ENCODE measurements at regions not wholly inside any gene's neighbourhood (a gene's known extent, or its start where the extent isn't known, plus 50 kb on each side); places are given as distances from the start of the nearest gene placed in this dataset.

- TF ChIP-seq CTCF (IDR thresholded peaks at IDR 0.05) (no peak), POLR2A (IDR thresholded peaks at IDR 0.05) (no peak)
These were observed 85.2 kb downstream of the IRX1 start for GRCh38 chr5:3680821-3681220.

Data from esophagus squamous epithelium (tissue), 4 donors.